ENCODE measurements at regions not wholly inside any gene's neighbourhood (a gene's known extent, or its start where the extent isn't known, plus 50 kb on each side); places are given as distances from the start of the nearest gene placed in this dataset.
"Not testable (repeated sequence)": the region's sequence is repeated elsewhere in the genome, so short reads cannot be mapped to it uniquely, and the experiment has no call there.

- DNase-seq (ENCODE audit: low spot score), result not testable (repeated sequence)
Measured at GRCh38 chr10:57551774-57552173, 715.9 kb downstream of the IPMK start.

DNA sequence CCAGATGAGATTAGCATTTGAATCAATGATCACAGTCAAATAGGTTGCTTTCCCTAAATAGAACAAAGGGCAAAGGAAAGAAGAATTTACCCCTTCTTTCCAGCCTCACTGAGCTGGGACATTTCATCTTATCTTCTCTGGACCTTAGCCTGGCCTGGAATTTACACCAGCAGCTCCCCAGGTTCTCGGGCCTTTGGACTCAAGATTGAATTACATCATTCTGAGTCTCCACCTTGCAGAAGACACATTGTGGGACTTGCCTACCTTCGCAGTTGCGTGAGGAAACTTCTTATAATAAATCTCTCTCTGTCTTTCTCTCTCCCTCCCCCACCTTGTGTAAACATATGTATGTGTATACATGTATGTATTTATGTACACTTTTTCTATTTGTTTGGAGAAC, 732.4 kb downstream of the IPMK start:
- DNase-seq (ENCODE audit: low spot score), result no peak

DNA sequence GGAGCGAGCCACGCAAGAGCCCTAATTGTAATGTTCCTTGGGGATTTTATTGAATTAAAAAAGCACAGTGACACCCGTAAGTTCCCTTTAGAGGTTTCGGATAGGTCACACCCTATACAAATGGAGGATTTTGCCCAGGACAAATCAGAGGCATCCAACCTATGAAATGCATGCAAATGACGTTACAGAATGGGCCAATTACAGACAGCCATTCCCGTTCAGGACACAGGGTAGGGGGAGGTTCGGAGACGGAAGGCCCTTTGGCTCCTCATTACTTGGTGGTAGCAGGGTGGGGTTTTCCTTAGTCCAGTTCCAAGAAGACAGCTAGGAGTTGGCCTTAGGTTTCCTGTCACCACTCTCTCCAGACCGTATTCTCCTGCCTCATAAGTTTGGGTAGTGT, 754.1 kb downstream of the IPMK start:
- DNase-seq (ENCODE audit: low spot score), result no peak

- DNase-seq (ENCODE audit: low spot score), result no peak
Measured at GRCh38 chr10:57507788-57508187, 759.9 kb downstream of the IPMK start.

DNA sequence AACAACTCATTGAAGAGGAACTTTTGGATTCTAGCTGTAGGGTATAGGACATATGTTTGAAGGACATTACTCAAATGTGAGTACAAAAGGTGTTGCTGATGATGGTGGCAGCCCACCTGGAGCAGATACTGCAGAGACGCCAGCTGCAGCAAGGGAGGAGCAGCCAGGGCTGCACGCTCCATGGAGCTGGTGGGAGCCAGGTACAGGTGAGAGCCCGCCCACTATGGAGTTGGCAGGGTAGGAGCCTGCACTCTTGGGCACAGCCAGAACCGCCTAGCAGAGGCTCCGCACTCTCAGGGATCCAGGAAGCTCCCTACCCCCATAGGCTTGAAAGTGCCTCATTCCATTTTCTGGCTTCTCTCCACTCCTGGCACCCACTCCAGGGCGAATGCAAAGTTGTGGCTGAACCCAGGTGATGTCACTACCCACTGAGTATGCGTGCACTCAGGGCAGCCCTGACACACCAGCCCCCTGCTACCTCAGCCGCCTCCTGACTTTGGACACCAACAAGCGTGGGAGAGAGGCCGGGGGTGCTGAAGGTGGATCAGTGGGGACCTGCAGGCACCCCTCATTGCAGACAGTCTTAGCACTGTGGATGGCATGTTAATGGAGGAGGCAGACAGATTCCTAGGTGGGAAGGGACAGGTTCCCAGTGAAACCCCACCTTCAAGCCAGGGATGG, 761.1 kb downstream of the IPMK start:
- no peak for DNase-seq (ENCODE audit: low spot score)

GRCh38 chr10:57494486-57494885, 773.2 kb downstream of the IPMK start:
- no peak for DNase-seq (ENCODE audit: low spot score)

DNA sequence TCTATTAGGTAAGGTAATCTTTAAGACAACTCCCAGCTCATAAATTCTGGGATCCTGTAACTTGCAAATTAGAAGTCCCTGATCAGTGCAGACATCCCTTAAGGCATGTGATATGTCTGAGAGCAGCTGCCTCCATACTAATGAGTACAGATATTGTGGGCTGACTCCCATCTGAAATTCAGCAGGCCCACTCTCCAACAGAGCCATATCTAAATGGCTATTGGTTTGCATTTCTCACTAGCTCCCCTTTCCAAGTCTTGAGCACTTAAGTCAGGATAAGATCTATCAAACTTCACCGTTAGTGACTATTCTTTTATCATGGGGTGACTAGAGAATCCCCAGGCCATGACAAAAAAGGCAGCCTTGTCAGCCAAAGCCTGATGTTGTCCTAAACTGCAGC, 785.4 kb downstream of the IPMK start:
- no peak for DNase-seq (ENCODE audit: low spot score)

- DNase-seq (ENCODE audit: low spot score), result no peak
Measured at GRCh38 chr10:57472823-57473619, 794.7 kb downstream of the IPMK start.

GRCh38 chr10:57468894-57469432, 798.7 kb downstream of the IPMK start:
- DNase-seq (ENCODE audit: low spot score), result no peak

GRCh38 chr10:57465155-57465554, 802.5 kb downstream of the IPMK start:
- no peak for DNase-seq (ENCODE audit: low spot score)

DNA sequence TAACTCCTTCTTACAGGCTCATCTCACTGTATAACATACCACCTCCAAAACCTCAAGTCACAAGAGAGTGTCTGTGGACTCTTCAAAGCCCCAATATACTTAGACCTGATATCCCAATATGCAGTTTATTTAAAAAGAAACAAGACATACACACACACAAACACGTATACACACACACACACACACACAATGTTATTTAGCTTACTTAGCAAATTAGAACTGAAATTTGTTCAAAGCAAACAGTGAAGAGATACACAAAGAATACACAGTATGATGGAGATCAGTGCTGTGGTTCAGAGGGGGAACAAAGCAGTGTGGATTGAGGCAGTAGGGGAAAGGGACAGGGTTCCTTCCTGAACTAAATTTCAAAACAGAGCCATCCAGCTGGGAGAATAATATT, 807.2 kb downstream of the IPMK start:
- DNase-seq (ENCODE audit: low spot score), result no peak

GRCh38 chr10:57457972-57458512, 809.7 kb downstream of the IPMK start:
- no peak for DNase-seq (ENCODE audit: low spot score)

- no peak for DNase-seq (ENCODE audit: low spot score)
Measured at GRCh38 chr10:57430376-57430775, 837.3 kb downstream of the IPMK start.

- no peak for DNase-seq (ENCODE audit: low spot score)
Measured at GRCh38 chr10:57420881-57421280, 846.8 kb downstream of the IPMK start.

- DNase-seq (ENCODE audit: low spot score), result no peak
Measured at GRCh38 chr10:57418476-57418875, 849.2 kb downstream of the IPMK start.

- DNase-seq (ENCODE audit: low spot score), result no peak
Measured at GRCh38 chr10:57395923-57396322, 871.8 kb downstream of the IPMK start.

DNA sequence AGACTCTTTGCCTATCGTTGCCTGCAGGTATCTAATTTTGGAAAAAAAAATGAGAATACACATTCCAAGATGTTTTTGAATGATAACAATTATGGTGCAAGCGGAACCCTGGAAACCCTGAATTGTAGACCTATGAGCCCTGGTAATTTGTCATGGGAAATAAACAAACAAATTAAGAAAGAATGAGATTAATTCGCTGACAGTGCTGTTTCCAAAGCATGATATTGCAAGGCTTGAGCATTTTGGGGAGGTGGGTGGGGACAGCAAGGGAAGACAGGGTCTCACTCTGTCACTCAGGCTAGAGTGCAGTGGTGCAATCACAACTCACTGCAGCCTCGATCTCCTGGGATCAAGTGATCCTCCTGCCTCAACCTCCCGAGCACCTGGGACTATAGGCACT, 900.3 kb downstream of the IPMK start:
- no peak for DNase-seq (ENCODE audit: low spot score)

- no peak for DNase-seq (ENCODE audit: low spot score)
Measured at GRCh38 chr10:57362811-57363210, 904.9 kb downstream of the IPMK start.

GRCh38 chr10:57353403-57354003, 914.2 kb downstream of the IPMK start:
- DNase-seq (ENCODE audit: low spot score), result no peak

GRCh38 chr10:57351076-57351475, 916.6 kb downstream of the IPMK start:
- DNase-seq (ENCODE audit: low spot score), result no peak

DNA sequence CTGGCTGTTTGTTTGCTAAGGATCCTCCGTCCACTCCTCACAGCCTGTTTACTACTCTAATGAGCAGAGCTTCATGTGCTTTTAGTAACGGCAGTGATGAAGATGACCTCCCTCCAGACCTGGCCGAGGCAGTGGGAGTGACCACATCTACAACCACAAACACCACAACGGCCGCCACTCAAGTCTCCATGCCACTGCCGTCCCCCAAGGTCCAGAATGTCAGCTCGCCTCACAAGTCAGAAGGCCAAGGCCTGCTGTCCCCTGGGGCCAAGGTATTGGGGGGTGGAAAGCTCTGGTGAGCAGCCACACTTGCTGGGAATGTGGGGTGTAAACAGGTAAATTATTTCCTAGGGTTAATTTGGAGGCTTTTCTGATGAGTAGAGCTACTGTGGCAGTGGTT, 926.4 kb downstream of the IPMK start:
- no peak for DNase-seq (ENCODE audit: low spot score)

DNA sequence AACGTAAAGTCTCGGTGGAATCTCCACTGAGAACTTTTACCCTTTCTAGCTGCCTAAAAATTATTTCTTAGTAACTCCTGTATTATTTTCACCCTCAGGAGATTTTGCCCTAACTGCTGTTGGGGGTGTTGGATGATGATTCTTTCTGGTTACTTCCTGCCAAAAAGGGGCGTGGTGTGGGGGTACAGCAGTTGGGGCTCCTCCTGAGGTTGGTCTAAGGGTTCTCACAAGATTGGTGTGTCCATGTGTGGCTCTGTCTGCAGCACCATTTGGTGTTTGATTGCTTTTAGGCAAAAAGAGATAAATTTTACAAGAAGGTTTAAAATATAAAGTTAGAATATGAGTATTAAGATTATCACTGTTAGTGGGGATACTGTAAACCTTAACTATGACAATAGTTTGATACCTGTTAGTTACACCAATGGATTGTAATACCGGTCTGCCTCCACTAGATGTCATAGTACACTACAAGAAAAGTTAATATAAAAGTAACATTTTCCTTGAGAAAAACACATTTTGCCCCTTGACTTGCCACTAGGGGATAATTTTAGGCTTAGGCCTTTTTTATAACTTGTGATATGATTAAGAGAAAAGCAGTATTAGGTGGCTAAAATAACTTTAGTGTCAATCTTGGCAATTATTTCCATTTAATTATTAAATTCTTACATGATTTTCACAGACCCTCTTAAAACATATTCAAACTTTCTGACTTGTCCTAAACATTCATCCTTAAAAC, 928.7 kb downstream of the IPMK start:
- peak; percentile 23 for DNase-seq (ENCODE audit: low spot score)

Data from hepatic stellate cell (primary cell).